NOMO-1 treated with DMSO at 0.1 percent for 48 hours (cell line): ENCODE measurements at regions not wholly inside any gene's neighbourhood (a gene's known extent, or its start where the extent isn't known, plus 50 kb on each side); places are given as distances from the start of the nearest gene placed in this dataset.
"Not testable (repeated sequence)": the region's sequence is repeated elsewhere in the genome, so short reads cannot be mapped to it uniquely, and the experiment has no call there.

Experiments
- DNase-seq: peaks from one replicate; lab custom pipeline; 2025; ENCODE audit not compliant: unreplicated experiment; lab: John Stamatoyannopoulos, UW

DNA sequence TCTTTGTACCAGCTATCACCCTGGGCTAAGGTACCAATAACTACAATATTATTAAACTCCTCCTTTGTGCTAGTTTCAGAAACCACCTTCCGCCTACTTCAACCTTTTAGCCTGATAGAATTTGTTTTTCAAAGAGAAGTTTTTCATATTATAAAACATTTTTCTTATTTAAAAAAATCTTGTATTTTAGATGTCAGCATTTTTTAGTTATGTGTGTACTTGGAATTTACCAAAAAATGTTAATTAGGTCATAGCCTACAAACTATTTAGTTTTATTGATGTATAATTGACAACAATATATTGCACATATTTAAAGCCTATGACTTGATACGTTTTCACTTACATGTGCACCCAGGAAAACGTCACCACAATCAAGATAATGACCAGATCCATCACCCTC, 1097.6 kb downstream of the JRKL start:
- DNase-seq = no peak

DNA sequence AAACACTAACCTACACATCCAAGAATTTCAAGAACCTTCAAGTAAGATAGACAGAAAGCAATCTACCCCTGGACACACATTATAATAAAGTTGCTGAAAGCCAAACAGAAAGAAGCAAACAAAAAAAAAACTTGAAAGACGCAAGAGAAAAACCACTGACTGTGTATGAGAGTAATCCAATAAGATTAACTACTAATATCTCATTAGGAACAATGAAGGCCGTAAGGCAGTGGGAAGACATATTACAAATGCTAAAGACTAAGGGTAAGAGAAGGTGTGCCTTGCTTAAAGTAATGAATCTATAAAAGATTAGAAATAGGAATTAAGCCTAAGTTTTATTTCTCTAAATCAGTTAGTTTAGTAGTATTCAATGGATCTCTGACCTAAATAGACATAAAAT, 1109.1 kb downstream of the JRKL start:
- no peak for DNase-seq

GRCh38 chr11:97502201-97502600, 1112.4 kb downstream of the JRKL start:
- DNase-seq = no peak

- no peak for DNase-seq
These were observed 1116.4 kb downstream of the JRKL start for GRCh38 chr11:97506076-97506759.

DNA sequence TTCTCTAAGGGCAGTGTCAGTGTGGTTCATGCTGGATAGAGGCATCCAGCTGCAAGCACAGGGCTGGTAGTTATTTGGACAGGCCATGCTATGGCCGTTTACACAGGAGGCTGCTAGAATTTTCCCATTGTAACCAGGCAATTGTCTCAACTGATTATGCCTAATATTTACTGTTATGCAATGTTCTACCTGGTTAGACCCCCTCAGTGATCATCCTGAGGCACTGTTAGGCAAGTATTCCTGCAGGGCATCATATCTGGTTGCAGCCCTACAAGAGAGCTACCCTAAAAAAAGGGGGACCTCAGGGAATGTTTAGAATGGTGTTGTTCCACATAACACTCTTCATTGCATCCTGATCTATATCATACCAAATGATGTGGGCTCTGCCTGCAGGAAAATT, 1124.6 kb downstream of the JRKL start:
- no peak for DNase-seq

GRCh38 chr11:97516688-97517087, 1126.9 kb downstream of the JRKL start:
- no peak for DNase-seq

- no peak for DNase-seq
These were observed 1135.5 kb downstream of the JRKL start for GRCh38 chr11:97525273-97525672.

DNA sequence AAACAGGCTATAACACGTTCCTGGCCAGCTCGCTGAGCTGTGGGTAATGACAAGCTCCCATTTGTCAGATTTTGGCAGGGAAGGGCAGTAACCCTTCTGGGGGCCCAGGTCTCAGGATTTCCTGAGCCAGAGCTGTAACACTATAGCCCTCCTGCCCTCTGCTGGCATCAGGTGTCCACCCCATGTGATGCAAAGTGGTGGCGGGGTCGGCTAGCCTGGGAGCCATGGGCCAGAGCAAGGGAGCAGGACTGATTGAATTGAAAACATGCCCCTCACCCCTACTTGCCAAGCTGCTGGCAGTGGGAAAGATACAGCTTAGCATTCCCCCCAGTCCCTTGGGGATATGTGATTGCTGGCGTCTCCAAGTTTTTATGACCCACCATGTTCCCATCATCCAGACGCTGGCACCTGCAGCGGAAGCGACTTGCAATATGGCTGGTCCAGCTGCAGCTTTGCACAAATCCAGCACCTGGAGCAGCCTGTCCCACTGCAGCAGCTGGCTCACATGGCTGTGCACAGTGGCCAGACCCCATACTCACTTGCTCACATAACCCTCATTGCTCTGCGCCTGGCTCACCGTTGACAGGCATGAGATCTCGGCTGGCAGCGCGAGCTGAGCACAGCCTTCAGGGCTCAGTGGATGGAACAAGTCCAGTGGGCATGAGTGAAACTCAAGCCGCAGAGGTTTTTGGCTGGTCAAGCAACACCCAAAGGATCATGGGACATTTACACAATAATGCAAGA, 1147.8 kb downstream of the JRKL start:
- no peak for DNase-seq

DNA sequence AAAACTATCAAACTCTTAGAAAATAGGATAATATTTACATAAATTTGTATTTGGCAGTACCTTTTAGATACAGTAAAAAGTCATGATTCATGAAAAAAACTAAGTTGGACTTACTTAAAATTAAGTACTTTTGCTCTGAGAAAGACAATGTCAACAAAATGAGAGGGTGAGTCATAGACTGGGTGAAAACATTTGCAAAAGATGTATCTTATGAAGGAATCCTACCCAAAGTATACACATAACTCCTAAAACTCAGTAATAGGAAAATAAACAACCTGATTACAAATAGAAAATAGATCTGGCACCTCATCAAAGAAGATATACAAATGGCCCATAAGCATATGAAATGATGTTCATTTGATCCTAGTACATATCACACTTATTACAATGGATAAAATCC, 1154.6 kb downstream of the JRKL start:
- no peak for DNase-seq

DNA sequence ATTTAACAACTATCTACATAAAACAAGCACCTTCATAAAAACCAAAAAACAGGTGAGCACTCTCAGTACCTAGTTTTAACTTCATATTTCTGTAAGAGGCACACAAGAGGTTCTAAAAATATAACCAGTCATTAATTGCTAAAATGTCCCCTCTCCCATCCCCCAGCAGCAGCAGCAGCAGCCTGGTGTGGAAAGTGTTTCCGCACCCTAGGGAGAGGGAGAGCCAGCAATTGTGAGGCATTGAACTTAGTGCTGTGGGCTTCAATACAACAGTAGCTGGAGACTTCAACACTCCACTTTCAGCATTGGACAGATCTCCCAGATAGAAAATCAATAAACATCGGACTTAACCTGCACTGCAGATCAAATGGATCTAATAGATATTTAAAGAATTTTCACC, 1158.5 kb downstream of the JRKL start:
- no peak for DNase-seq

- DNase-seq = no peak
These were observed 1167.6 kb downstream of the JRKL start for GRCh38 chr11:97557399-97557798.

- DNase-seq = no peak
These were observed 1178.0 kb downstream of the JRKL start for GRCh38 chr11:97567801-97568200.

DNA sequence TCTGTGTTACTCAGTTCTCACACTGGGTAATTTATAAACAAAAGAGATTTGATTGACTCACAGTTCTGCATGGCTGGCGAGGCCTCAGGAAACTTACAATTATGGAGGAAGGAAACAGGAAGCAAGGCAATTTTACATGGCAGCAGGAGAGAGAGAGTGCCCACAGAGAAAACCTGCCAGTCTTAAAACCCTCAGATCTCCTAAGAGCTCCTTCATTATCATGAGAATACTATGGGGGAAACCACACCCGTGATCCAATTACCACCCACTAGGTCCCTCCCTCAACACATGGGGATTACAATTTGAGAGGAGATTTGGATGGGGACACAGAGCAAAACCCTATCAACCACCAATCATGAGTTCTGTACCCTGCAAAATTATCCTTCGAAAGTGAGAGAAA, 1180.8 kb downstream of the JRKL start:
- no peak for DNase-seq

GRCh38 chr11:97573771-97574170, 1184.0 kb downstream of the JRKL start:
- DNase-seq = not testable (repeated sequence)

DNA sequence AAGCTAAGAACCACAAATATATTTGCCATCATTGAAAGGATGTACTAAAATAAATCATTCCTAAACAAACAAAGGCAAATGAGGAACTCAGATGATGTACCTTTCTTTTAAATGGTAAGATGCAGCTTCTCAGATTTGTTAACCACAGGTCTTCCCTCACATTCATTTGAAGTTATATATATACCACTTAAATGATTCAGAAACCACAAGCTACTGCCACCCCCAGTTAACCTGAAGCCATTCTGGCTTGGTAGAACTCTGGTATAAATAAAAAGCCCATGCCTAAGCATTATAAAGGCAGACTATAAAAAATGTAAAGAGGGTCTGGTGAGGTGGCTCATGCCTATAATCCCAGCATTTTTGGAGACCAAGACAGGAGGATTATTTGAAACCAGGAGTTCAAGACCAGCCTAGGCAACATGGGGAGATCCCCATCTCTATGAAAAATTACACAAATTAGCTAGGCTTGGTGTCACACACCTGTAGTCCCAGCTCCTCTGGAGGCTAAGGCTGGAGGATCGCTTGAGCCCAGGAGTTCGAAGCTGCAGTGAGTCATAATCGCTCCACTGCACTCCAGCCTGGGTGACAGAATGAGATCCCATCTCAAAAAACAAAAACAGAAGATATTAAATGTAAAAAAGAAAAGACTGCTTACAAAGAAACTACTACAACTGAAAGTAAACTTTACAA, 1185.3 kb downstream of the JRKL start:
- no peak for DNase-seq

- peak; percentile 18 for DNase-seq
These were observed 1217.6 kb downstream of the JRKL start for GRCh38 chr11:97607291-97608000.

DNA sequence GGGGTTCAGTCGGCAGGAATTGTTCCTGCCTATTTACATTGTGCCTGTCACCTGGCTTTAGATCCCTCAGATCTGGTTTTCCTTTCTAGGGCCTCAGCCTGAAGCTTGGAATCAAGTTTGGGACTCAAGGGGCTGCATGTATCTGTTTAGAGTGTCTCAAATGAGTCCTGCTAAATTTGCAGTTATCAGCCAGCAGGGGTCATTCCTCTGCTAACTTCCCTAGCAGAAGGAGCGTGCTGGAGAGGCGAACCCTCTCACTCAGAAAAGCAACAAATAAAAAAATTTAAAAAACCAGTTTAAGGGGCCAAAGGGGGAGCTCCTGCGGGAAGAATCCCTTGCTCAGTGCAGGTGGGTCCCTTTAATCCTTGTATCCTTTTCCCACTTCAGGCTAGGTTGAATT, 1220.2 kb downstream of the JRKL start:
- DNase-seq = no peak

DNA sequence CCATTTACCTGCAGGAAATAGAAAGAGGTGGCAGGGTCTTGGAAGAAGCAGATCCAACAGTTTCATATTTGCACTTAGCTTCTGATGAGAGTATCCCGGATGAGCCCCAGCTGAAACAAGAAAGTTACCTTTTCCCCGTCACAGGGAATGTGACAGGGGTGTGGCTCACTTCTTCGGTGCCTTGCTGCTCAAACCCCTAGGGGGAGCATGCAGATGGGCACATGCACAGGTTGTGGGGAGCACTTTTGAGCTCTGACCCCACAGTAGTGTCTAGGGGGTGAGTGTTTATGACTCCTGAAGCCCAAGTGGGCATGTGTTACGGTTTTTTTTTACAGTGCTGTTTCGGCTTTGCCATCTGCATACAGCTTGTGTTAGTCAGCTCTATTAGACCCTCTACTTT, 1221.0 kb downstream of the JRKL start:
- no peak for DNase-seq

GRCh38 chr11:97611345-97611744, 1221.5 kb downstream of the JRKL start:
- no peak for DNase-seq

DNA sequence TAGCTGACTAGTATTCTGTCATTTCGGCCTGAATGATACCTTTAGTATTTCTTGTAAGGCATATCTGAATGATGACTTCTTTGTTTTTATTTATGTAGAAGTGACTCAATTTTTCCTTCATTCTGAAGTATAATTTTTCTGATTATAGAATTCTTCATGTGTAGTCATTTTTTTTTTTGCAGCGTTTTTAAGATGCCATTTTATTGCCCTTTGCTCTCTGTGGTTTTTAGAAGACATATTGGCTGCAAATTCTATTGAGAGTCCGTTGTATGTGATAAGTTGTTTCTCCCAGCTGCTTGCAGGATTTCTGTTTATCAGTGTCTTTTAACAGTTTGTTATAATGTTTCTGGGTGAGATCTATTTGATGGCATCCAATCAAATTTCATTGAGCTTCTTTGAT, 1224.8 kb downstream of the JRKL start:
- no peak for DNase-seq

DNA sequence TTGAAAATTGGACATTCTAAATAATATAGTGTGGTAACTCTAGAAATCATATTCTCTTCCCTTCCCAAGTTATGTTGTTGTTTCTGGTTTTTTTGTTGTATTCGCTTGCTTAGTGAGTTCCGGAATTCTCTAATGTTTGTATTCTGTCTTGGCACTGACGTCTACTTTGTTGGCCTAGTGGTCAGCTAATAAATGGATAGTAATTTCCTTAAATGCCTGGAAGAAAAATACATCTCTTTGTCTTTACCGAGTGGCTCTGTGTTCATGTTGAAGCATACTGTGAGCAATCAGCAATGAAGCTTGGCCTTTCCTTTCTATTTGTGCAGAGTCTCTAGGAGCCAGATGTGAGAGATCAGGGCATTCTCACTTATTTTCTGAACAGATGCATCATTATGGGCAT, 1225.7 kb downstream of the JRKL start:
- DNase-seq = no peak

DNA sequence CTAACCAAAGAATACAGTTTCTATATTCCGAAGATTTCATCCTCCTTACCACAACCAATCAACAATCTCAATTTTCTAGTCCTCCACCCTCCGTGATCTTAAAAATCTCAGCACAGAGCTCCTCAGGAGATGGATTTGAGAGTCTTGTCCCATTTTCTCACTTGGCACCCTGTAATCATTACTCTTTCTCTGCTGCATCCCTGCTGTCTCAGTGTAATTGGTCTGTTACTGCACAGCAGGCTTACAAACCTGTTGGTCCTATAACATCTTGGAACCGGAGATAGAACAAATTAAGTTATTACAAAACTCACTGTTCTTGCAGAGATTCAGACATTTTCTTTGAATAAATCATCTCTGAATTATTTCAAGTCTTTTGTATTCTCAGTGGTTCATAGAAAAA, 1227.2 kb downstream of the JRKL start:
- DNase-seq = no peak
